Left ventricle myocardium inferior (tissue), 1 donor: ENCODE measurements at regions not wholly inside any gene's neighbourhood (a gene's known extent, or its start where the extent isn't known, plus 50 kb on each side); places are given as distances from the start of the nearest gene placed in this dataset.

ENCODE experiments used
- DNase-seq: peaks from one replicate; pipeline ENCODE4 v3.0.0-alpha.2; 2020
- H3K27ac ChIP-seq: fragments of 200-600 bp; replicated peaks from 2 replicates; pipeline ENCODE4 v1.8.0; 2021
- H3K27me3 ChIP-seq: fragments of 200-600 bp; 2 replicates; pipeline ENCODE4 v1.8.0; 2021; ENCODE audit warnings: low read depth
- H3K36me3 ChIP-seq: fragments of 200-600 bp; 2 replicates; pipeline ENCODE4 v1.8.0; 2021
- H3K4me1 ChIP-seq: fragments of 200-600 bp; 2 replicates; pipeline ENCODE4 v1.8.0; 2021
- H3K4me3 ChIP-seq: fragments of 200-600 bp; 2 replicates; pipeline ENCODE4 v1.8.0; 2021; ENCODE audit warnings: mild to moderate bottlenecking, moderate library complexity
- H3K9me3 ChIP-seq: fragments of 200-600 bp; replicated peaks from 2 replicates; pipeline ENCODE4 v1.8.0; 2021
- CTCF ChIP-seq: fragments of 200-600 bp; IDR thresholded peaks from 2 replicates; pipeline ENCODE4 v1.8.0; 2021; ENCODE audit warnings: antibody characterized with exemption, mild to moderate bottlenecking, borderline replicate concordance
- intact Hi-C: fragments of 100-400 bp; cut with micrococcal nuclease; formaldehyde crosslinking; loops from one replicate; pipeline ENCODE4 v1.11.0; 2022
- donor health status: DM: no; HTN: yes; CAD: no; lungs with severe emphysema.

- TF ChIP-seq CTCF, result no peak
Measured at GRCh38 chr10:128245026-128245425, 118.8 kb upstream of the MKI67 start.

DNA sequence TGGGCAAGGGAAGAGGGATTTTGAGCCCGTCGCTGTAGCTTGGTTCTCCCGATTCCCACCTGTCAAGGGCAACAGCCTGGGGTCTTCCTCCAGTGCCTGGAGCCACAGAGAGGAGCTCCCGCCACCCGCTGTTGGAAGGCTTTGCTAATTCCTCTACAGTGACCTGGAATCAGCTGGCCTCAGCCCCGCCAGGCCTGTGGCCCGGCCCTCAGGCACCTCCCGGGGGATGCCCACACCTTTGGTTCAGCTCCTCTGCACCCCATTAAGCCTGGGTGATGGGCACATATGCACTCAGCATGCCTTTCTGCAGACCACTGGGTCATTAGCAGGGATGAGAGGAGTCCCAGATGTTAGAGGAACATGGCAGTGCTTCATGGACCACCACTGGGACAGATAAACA is 121.4 kb upstream of the MKI67 start:
- TF ChIP-seq CTCF, result no peak
- no peaks in the 10 kb centered on the region for H3K36me3 ChIP-seq
- no peaks in the 10 kb centered on the region for H3K4me1 ChIP-seq
- peaks cover 32% of the 10 kb centered on the region for H3K27me3 ChIP-seq
- no peak overlapping the region for H3K4me3 ChIP-seq
- intact Hi-C loops, result no loop called here
- DNase-seq, result no peak
- H3K9me3 ChIP-seq, result no peaks in the 10 kb centered on the region
- no peak overlapping the region for H3K27ac ChIP-seq

More at GRCh38 chr10:128245026-128245425, 118.8 kb upstream of the MKI67 start:
- no peak for DNase-seq
- no peaks in the 10 kb centered on the region for H3K36me3 ChIP-seq
- no peaks in the 10 kb centered on the region for H3K4me1 ChIP-seq
- intact Hi-C loops, result no loop called here
- H3K9me3 ChIP-seq, result no peaks in the 10 kb centered on the region
- H3K27me3 ChIP-seq, result peaks cover 29% of the 10 kb centered on the region
- no peak overlapping the region for H3K4me3 ChIP-seq
- H3K27ac ChIP-seq, result no peak overlapping the region

GRCh38 chr10:128254476-128254875 is 128.3 kb upstream of the MKI67 start:
- H3K27ac ChIP-seq, result no peak overlapping the region
- no peaks in the 10 kb centered on the region for H3K36me3 ChIP-seq
- H3K4me1 ChIP-seq, result no peaks in the 10 kb centered on the region
- DNase-seq, result no peak
- peaks cover 70% of the 10 kb centered on the region for H3K27me3 ChIP-seq
- intact Hi-C loops, result no loop called here
- no peak for TF ChIP-seq CTCF
- H3K4me3 ChIP-seq, result no peak overlapping the region
- no peaks in the 10 kb centered on the region for H3K9me3 ChIP-seq

DNA sequence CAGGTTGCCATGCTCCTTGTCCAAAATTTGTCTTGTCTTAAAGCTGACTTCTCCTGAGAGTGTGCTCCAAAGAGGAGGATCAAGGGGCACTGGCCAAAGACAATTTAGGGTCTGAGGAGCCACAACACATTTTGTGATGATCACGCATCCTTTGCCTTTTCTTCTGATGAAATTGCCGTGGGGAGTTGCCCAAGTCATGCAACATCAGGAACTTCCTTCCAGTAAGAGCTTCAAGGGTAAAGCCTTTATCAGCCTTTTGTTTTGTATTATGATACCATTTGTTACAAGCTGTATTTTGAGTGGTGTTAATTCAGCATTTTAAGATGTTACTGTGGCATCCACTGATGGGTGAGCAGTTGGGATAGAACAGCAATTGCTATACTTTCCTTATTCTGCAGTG is 131.2 kb upstream of the MKI67 start:
- H3K27me3 ChIP-seq, result peaks cover 72% of the 10 kb centered on the region
- DNase-seq, result no peak
- no peaks in the 10 kb centered on the region for H3K36me3 ChIP-seq
- no peak for TF ChIP-seq CTCF
- no peaks in the 10 kb centered on the region for H3K9me3 ChIP-seq
- intact Hi-C loops, result no loop called here
- no peak overlapping the region for H3K27ac ChIP-seq
- H3K4me1 ChIP-seq, result no peaks in the 10 kb centered on the region
- H3K4me3 ChIP-seq, result no peak overlapping the region

DNA sequence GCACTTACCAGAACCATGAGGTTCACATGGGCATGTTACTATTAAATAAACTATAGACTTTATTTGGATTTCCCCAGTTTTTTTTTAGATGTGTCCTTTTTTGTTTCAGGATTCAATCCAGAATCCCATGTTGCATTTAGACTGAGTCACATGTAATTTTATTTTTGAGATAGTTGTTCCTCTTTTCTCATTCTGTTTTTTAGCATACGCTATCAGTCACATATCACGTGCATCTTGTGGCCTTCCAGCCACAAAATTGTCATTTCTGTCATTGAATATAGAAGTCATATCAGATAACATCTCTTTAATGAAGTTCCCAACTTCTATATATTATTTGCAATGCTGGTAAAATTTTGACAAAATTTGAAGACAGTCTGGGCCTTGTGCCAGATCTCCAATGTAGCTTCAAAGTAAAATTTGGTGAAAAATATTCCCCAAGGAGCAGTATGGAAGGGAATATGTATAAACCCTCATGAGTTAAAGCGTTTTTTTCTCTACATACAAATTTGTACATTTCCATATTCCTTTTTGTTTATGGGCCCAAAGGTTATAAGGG is 132.3 kb upstream of the MKI67 start:
- Histone ChIP-seq H3K4me1 (no peaks in the 10 kb centered on the region), H3K27me3 (peaks cover 72% of the 10 kb centered on the region), H3K9me3 (no peaks in the 10 kb centered on the region), H3K36me3 (no peaks in the 10 kb centered on the region), H3K4me3 (no peak overlapping the region), H3K27ac (no peak overlapping the region)
- DNase-seq, result no peak
- intact Hi-C loops, result no loop called here
- no peak for TF ChIP-seq CTCF
